Endothelial cell (in vitro differentiated cells): ENCODE measurements at regions not wholly inside any gene's neighbourhood (a gene's known extent, or its start where the extent isn't known, plus 50 kb on each side); places are given as distances from the start of the nearest gene placed in this dataset.

Experiments used
- DNase-seq: peaks from one replicate; pipeline ENCODE4 v3.0.0; 2021; ENCODE audit warnings: low spot score
- H3K27ac Mint-ChIP-seq: one replicate; pipeline ENCODE4 v1.8.0; 2021; ENCODE audit warnings: mixed read lengths, inconsistent platforms; ENCODE audit not compliant: unreplicated experiment
- H3K27me3 Mint-ChIP-seq: one replicate; pipeline ENCODE4 v1.8.0; 2021; ENCODE audit warnings: mild to moderate bottlenecking, moderate library complexity, mixed read lengths, inconsistent platforms; ENCODE audit not compliant: unreplicated experiment
- H3K36me3 Mint-ChIP-seq: one replicate; pipeline ENCODE4 v1.8.0; 2021; ENCODE audit warnings: mild to moderate bottlenecking, low read depth, mixed read lengths, inconsistent platforms; ENCODE audit not compliant: unreplicated experiment
- H3K4me1 Mint-ChIP-seq: one replicate; pipeline ENCODE4 v1.8.0; 2021; ENCODE audit warnings: mild to moderate bottlenecking, mixed read lengths, inconsistent platforms; ENCODE audit not compliant: unreplicated experiment
- H3K4me3 Mint-ChIP-seq: one replicate; pipeline ENCODE4 v1.8.0; 2021; ENCODE audit warnings: mild to moderate bottlenecking, mixed read lengths, inconsistent platforms; ENCODE audit not compliant: unreplicated experiment
- H3K9me3 Mint-ChIP-seq: one replicate; pipeline ENCODE4 v1.8.0; 2021; ENCODE audit warnings: mixed read lengths, inconsistent platforms; ENCODE audit not compliant: unreplicated experiment
- CTCF ChIP-seq: fragments of 200-600 bp; sonication (generic); IDR thresholded peaks from one replicate; pipeline ENCODE4 v1.5.0; 2021; ENCODE audit warnings: antibody characterized with exemption; ENCODE audit not compliant: unreplicated experiment

- TF ChIP-seq CTCF: no peak
- no peaks in the 10 kb centered on the region for H3K4me1 Mint-ChIP-seq
- peaks cover 3% of the 10 kb centered on the region for H3K36me3 Mint-ChIP-seq
- no peak for DNase-seq
- H3K27ac Mint-ChIP-seq: no peak overlapping the region
- no peaks in the 10 kb centered on the region for H3K9me3 Mint-ChIP-seq
- H3K27me3 Mint-ChIP-seq: peaks cover 2% of the 10 kb centered on the region
- no peak overlapping the region for H3K4me3 Mint-ChIP-seq
These were observed 110.7 kb downstream of the SOX1 start for GRCh38 chr13:112177450-112178288.

GRCh38 chr13:112178769-112179168 is 111.8 kb downstream of the SOX1 start:
- no peak for DNase-seq
- Mint-ChIP-seq H3K9me3 (no peaks in the 10 kb centered on the region), H3K36me3 (peaks cover 3% of the 10 kb centered on the region), H3K27ac (no peak overlapping the region), H3K4me1 (no peaks in the 10 kb centered on the region), H3K27me3 (peaks cover 2% of the 10 kb centered on the region), H3K4me3 (no peak overlapping the region)
- TF ChIP-seq CTCF: no peak

- DNase-seq: no peak
- no peak for TF ChIP-seq CTCF
- Mint-ChIP-seq H3K4me1 (no peaks in the 10 kb centered on the region), H3K4me3 (no peak overlapping the region), H3K9me3 (no peaks in the 10 kb centered on the region), H3K27ac (no peak overlapping the region), H3K36me3 (peaks cover 3% of the 10 kb centered on the region), H3K27me3 (peaks cover 4% of the 10 kb centered on the region)
These were observed 112.5 kb downstream of the SOX1 start for GRCh38 chr13:112179421-112179820.

- Mint-ChIP-seq H3K27ac (no peak overlapping the region), H3K9me3 (no peaks in the 10 kb centered on the region), H3K36me3 (peaks cover 3% of the 10 kb centered on the region), H3K27me3 (peaks cover 4% of the 10 kb centered on the region), H3K4me1 (no peaks in the 10 kb centered on the region), H3K4me3 (no peak overlapping the region)
- DNase-seq: no peak
- no peak for TF ChIP-seq CTCF
These were observed 113.0 kb downstream of the SOX1 start for GRCh38 chr13:112179995-112180394.

- Mint-ChIP-seq H3K27me3 (peaks cover 6% of the 10 kb centered on the region), H3K4me3 (no peak overlapping the region), H3K4me1 (no peaks in the 10 kb centered on the region), H3K27ac (no peak overlapping the region), H3K36me3 (peaks cover 3% of the 10 kb centered on the region), H3K9me3 (no peaks in the 10 kb centered on the region)
- no peak for TF ChIP-seq CTCF
- DNase-seq: no peak
These were observed 114.6 kb downstream of the SOX1 start for GRCh38 chr13:112181336-112182067.
